Umbilical cord (tissue), 1 donor: ENCODE measurements at regions not wholly inside any gene's neighbourhood (a gene's known extent, or its start where the extent isn't known, plus 50 kb on each side); places are given as distances from the start of the nearest gene placed in this dataset.

Experiments used
- DNase-seq: peaks from one replicate; pipeline ENCODE4 v3.0.0-alpha.2; 2015; ENCODE audit warnings: low spot score

GRCh38 chr11:109747839-109748238 is 325.8 kb downstream of the C11orf87 start:
- no peak for DNase-seq

DNA sequence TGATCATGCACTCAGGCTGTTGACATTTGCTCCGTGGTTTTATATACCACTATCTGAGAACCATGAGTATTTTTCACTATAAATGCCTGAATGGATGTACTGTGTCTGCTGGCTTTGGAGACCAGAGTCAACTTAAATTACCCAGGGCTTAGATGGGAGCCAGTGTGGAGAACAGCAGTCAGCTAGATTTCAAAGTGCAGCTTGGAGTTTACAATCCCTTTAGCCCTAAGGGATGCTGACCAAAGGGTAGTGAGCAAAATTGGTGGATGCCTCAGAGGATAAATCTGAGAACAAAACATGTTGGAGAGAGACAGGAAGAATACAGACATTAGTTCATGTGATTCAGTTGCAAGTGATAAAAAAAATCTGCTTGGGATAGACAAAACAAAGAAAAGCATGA is 327.5 kb downstream of the C11orf87 start:
- DNase-seq: peak; percentile 86

DNA sequence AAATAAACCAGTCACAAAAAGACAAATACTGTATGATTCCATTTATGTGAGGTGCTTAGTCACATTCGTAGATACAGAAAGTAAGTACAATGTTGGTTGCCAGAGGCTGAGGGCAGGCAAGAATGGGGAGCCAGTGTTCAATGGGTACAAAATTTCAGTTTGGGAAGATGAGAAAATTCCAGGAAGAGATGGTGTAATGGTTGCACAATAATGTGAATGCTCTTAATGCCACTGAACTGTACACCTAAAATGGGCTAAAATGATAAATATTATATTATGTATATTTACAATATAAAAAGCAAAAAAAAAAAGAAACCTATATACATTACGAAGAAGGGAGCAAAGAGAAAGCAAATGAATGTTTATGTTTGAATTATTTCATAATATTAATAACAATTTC is 329.0 kb downstream of the C11orf87 start:
- peak; percentile 10 for DNase-seq

DNA sequence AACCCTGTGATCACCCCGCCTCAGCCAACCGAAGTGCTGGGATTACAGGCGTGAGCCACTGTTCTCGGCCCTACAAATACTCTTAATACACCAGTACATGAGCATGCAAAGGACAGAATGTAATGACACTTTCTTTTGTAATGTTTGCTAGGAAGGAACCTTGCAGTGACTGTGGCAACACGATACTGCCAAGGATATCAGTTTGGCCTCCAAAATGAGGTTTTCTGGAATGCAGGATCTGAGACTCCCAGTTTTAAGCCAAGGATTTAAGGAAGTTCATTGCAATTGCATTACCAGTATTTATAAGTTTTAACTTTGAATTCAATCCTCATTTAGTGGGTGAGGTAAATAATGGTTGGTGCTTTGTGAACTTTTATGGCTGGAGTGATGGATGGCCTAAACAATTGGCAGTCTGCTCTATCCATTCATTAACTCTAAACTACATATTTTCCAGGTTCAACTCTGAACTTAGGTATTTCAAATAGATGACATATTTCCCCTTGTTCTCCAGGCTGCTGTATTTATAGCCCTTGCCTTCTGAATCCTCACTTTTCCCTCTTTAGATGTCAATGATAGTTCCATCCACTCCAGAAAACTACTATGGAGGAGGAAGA is 330.3 kb downstream of the C11orf87 start:
- peak; percentile 3 for DNase-seq

DNA sequence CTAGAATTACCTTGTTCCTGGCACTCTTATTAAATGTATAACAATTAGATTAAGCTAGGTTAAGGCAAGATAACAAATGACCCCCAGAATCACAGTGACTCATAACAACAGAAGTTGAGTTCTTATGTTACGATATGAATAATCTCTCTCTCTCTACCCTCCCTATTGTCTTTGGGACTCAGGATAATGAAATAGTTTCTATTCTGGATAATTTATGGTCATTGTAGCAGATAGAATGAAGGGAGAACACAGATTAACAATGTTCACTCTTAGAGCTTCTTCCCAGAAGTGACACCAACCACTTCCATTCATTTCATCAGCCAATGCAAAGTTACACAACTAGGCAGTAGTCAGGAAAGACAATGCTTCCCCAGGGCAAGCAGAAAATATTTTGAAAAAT is 334.5 kb downstream of the C11orf87 start:
- no peak for DNase-seq

DNA sequence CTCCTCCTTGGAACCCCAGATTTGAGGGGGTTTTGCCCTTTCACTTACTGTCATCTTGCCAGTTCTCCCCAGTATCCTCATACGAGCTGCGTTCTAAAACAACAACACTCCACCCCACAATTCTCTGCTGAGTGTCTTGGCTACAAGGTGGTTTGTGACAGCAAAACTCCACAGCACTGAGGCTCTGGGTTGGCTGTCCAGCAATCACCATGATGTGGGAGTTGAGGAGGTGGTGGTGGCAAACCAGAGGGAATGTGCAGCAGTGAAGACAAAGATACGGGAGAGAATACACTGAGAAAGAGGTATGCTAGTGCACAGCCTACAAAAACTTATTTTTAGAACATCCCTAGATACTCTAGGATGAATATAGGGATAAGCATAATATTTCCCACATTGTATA is 335.0 kb downstream of the C11orf87 start:
- DNase-seq: no peak

GRCh38 chr11:109762546-109762945 is 330.6 kb upstream of the ZC3H12C start:
- no peak for DNase-seq

GRCh38 chr11:109765709-109766311 is 327.4 kb upstream of the ZC3H12C start:
- DNase-seq: no peak

GRCh38 chr11:109769858-109770257 is 323.3 kb upstream of the ZC3H12C start:
- no peak for DNase-seq

- DNase-seq: no peak
Observed at GRCh38 chr11:109770323-109770722, 322.9 kb upstream of the ZC3H12C start.

- no peak for DNase-seq
Observed at GRCh38 chr11:109772892-109773291, 320.3 kb upstream of the ZC3H12C start.

DNA sequence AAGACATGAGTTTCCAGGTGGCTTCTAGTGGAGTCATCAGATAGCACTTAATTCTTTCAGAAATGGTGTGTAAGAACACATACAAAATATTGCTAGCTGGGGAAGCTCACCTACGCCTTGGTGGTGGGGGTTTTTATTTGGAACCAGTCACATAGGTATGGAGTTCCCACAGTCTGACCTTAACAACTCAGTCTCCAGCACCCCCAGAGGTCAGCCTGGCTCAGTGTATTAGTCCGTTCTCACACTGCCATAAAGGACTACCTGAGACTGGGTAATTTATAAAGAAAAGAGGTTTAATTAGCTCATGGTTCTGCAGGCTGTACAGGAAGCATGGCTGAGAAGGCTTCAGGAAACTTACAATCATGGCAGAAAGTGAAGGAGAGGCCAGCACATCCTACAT is 317.5 kb upstream of the ZC3H12C start:
- DNase-seq: no peak

DNA sequence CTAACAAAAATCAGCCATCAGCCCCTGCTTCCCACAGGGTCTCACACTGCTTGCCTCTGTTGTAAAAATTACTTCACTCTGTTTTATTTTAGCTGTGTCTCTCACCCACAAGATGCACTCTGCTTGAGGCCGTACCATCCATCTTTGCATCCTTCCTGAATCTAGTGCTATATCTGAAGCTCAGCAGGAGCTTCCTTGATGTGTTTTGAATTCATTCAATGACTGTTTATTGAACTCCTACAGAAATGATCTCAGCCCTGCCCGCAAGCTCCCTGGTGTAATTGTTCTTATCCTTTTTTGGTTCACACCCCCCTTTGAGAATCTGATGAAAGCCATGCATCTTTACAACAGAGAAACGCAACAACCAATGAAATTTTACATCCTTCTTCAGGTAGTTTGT is 310.2 kb upstream of the ZC3H12C start:
- no peak for DNase-seq

DNA sequence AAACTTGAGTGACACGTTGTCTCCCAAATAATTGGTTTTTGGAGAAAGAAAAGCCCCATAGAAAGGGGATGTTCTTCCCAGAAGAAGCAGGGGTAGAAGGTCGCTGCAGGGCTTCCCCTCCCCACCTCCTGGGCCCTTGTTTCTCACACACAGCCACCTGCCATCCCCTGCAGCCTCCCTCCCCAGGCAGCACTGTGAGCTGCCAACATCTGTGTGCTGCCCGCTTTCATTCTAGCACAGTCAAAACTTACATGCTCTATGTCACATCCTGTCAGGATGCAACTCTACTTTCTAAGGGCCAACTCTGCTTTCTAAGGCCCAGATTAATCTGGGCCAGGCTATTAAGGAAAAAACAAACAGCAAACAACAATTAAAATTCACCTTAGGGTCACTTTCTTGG is 309.4 kb upstream of the ZC3H12C start:
- no peak for DNase-seq

DNA sequence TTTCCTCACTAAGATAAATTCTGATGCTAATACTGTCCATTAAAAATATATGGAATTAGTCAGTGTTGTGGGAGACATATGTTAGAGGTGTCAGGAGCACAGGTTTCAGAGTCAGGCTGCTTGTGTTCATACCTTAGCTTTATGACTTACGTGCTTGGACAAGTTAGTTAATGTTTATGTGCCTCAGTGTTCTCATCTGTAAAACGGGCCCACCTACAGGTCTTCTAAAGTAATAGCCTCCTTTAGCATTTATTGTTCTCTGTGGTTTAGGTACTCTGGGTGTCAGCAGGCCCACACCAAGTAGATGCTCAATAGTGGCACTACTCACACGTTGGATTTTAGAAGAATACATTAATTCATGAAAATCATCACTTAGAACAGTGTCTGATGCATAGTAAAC is 308.7 kb upstream of the ZC3H12C start:
- no peak for DNase-seq

DNA sequence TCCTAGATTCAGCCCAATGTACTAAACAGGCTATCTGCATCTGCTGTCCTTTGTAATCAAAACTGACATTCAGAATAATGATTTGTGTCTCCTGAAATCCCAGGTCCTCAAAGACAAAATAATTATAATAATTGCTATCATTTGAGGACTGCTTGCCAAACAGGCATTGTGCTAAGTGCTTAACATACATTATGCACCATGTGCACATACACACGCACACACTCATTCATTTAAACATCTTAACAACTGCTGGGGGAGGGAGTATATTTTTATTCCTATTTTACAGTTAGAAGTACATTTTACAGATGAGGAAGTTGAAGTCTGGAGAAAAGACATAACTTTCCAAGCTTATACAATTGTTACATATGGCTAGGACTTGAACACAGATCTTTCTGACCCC is 308.0 kb upstream of the ZC3H12C start:
- DNase-seq: no peak

- no peak for DNase-seq
Observed at GRCh38 chr11:109785714-109786113, 307.5 kb upstream of the ZC3H12C start.

DNA sequence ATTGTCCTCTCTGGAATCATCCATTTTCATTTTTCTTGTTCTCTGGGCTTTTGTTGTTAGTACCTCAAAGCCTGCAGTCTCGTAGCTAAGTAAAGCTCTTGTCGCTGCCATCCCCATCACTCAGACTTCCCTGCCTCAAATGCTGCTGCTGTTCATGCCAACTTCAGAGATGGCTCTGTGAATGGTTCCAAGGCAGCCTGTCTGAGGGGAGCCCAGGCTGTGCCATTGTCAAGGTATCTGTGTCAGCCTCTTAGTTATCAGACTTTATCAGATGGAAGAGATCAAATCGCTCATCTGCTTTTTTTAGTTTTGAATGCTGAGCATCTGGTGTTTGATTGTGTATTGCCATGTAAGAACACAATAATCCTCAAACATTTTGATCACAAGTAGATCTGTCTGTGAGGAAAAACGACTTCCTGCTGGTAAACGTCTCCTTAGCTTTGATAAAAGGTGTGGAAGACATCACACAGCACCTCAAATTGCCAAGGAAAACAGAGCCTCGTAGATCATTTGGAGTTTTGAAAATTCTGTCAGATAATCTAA is 304.2 kb upstream of the ZC3H12C start:
- no peak for DNase-seq

DNA sequence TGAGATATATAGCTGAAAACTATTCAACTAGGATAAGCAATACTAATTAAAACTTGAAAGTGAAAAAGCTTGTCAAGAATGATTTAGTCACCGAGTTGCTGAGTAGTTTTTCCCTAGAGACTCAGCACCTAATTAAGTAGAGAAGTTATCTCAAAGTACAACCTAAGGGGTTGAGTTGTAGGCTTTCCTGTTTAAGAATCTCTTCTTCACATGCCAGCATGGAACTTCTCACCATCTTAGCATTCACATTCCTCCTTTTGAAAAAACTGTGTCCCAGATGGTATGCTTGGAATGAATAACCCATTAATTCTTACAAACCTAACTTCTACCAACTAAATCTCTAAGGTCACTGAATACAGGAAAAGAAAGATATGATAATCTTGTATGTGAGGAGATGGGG is 303.3 kb upstream of the ZC3H12C start:
- DNase-seq: no peak

DNA sequence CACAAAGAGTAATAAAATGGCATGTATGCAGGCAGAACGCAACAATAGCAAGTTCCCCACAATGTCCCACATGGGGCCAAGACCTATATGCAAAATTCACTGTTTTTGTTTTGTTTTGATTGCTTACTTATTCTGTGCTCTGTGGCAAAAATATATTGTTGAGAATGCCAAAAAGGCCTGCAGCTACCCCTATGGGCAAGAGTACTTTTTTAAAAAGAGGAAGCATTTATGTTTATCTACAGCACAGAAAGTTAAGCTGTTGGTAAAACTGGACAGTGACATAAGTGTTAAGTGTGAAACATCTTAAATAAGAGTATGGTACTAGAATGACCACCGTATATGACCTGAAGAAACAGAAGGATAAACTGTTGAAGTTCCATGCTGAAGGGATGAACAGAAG is 301.9 kb upstream of the ZC3H12C start:
- no peak for DNase-seq

DNA sequence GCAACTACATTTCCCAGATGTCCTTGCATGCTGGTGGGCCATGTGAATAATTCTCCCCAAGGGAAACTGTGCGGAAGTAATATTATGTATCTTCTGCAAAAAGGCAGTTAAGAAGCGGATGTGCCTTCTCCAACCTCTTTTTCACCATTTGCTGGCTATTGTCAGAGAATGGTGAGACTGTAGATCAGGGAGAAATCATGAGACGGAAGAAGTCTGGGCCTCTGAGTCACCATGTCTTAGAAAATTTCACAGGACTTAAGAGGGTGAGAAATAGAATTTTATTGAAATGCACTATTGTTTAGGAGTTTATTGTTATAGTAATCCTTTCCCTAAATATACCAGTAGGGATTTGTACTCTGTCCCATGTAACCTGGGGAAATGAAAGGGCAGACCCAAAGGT is 298.7 kb upstream of the ZC3H12C start:
- no peak for DNase-seq

- DNase-seq: no peak
Observed at GRCh38 chr11:109795234-109795633, 298.0 kb upstream of the ZC3H12C start.

- no peak for DNase-seq
Observed at GRCh38 chr11:109796253-109796652, 296.9 kb upstream of the ZC3H12C start.

- peak; percentile 7 for DNase-seq
Observed at GRCh38 chr11:109798521-109798920, 294.7 kb upstream of the ZC3H12C start.
